HepG2 (cell line): ENCODE measurements at regions not wholly inside any gene's neighbourhood (a gene's known extent, or its start where the extent isn't known, plus 50 kb on each side); places are given as distances from the start of the nearest gene placed in this dataset.

Experiments
- ATAC-seq: fragments of 200-7000 bp; cut with Tn5 transposase; 3 replicates; pipeline ENCODE4 v1.9.1; 2020; ENCODE audit warnings: mild to moderate bottlenecking, moderate library complexity
- BruUV-seq: library from RNA; stranded (reverse); fragments of 400-500 nt; replicated peaks from 2 replicates; lab custom pipeline; 2021; lab: Mats Ljungman, UMichigan
- CTCF ChIA-PET: fragments of 300-600 bp; formaldehyde crosslinking; extraction: SDS; loops from one replicate; lab custom pipeline; 2021; ENCODE audit warnings: low total read pairs, inconsistent platforms, low intra/inter-chr PET ratio; lab: Yijun Ruan, JAX
- POLR2A ChIA-PET: fragments of 350-600 bp; sonication (Branson Sonifier 250); formaldehyde crosslinking; loops from one replicate; lab custom pipeline; 2020; ENCODE audit warnings: antibody characterized with exemption, inconsistent platforms; lab: Yijun Ruan, JAX
- DNase-seq: peaks from one replicate; pipeline ENCODE4 v3.0.0-alpha.2; 2015; ENCODE audit warnings: low spot score
- FAIRE-seq: peaks from 3 replicates; lab custom pipeline; 2011; peaks lifted over from hg19 to GRCh38; lab: Jason Lieb, UNC
- H2AFZ ChIP-seq: one replicate; pipeline ENCODE4 v1.6.1; 2011; ENCODE audit warnings: low read length, inconsistent platforms
- H3K27ac ChIP-seq: fragments of 300-600 bp; 3 replicates; pipeline ENCODE4 v1.8.0; 2011; ENCODE audit warnings: mixed run types, mild to moderate bottlenecking, mixed read lengths, low read length, inconsistent platforms; ENCODE audit not compliant: insufficient read depth; ENCODE audit errors: extremely low read length
- H3K27me3 ChIP-seq, 2 experiments: fragments of 200-600 bp in 1 of 2; 2 replicates in 1 of 2; 3 replicates in 1 of 2; pipeline versions ENCODE4 v1.6.0 to v1.8.0; 2011; ENCODE audit warnings: low read length in 2 of 2, mild to moderate bottlenecking in 2 of 2, moderate library complexity in 2 of 2, inconsistent platforms in 1 of 2; ENCODE audit not compliant: insufficient read depth in 2 of 2, control insufficient read depth in 1 of 2
- H3K36me3 ChIP-seq, 2 experiments: fragments of 200-600 bp in 1 of 2; replicated peaks in 1 of 2; 2 replicates in 1 of 2; 3 replicates in 1 of 2; pipeline versions ENCODE4 v1.5.1 to v1.8.0; 2011; ENCODE audit warnings: low read length in 2 of 2, inconsistent platforms in 1 of 2; ENCODE audit not compliant: insufficient read depth in 2 of 2, control insufficient read depth in 1 of 2
- H3K4me1 ChIP-seq: 2 replicates; pipeline ENCODE4 v1.5.1; 2012; ENCODE audit warnings: low read length, inconsistent platforms; ENCODE audit not compliant: insufficient read depth
- H3K4me2 ChIP-seq: 2 replicates; pipeline ENCODE4 v1.6.0; 2011; ENCODE audit warnings: low read depth, low read length, inconsistent platforms
- H3K4me3 ChIP-seq, 3 experiments: fragments of 200-600 bp in 1 of 3; sonication (generic), shearing (Covaris generic) in 1 of 3; replicated peaks in 1 of 3; 2 replicates each; pipeline ENCODE4 v1.5.1; 2011 to 2016; ENCODE audit warnings: low read length in 3 of 3, inconsistent platforms in 2 of 3, low read depth in 2 of 3, mild to moderate bottlenecking in 2 of 3, control low read depth in 1 of 3, mixed read lengths in 1 of 3; ENCODE audit not compliant: insufficient read depth in 1 of 3
- H3K79me2 ChIP-seq: one replicate; pipeline ENCODE4 v1.6.1; 2011; ENCODE audit warnings: low read length, inconsistent platforms; ENCODE audit not compliant: insufficient read depth
- H3K9ac ChIP-seq: 2 replicates; pipeline ENCODE4 v1.6.0; 2011; ENCODE audit warnings: mild to moderate bottlenecking, low read depth, low read length, inconsistent platforms; ENCODE audit not compliant: insufficient read depth
- H3K9me3 ChIP-seq: 2 replicates; pipeline ENCODE4 v1.5.1; 2012; ENCODE audit warnings: mild to moderate bottlenecking, low read length
- H4K20me1 ChIP-seq: 2 replicates; pipeline ENCODE4 v1.6.0; 2011; ENCODE audit warnings: inconsistent platforms, mild to moderate bottlenecking, low read length, moderate library complexity; ENCODE audit not compliant: insufficient read depth
- AKNA ChIP-seq: sonication (generic); formaldehyde crosslinking; IDR thresholded peaks from 2 replicates; pipeline ENCODE4 v1.4.0; 2020; ENCODE audit warnings: missing genetic modification reagents, borderline replicate concordance
- GTF3A ChIP-seq: sonication (generic); formaldehyde crosslinking; conservative IDR thresholded peaks from 2 replicates; pipeline ENCODE4 v1.4.0; 2020; ENCODE audit warnings: mild to moderate bottlenecking, missing genetic modification reagents
- MAFF ChIP-seq: IDR thresholded peaks from 2 replicates; pipeline ENCODE4 v1.6.1; 2011; ENCODE audit warnings: low read depth, low read length, improper control_type of control experiment
- MAFK ChIP-seq, 2 experiments: IDR thresholded peaks in 1 of 2; conservative IDR thresholded peaks in 1 of 2; 2 replicates each; pipeline ENCODE4 v1.6.1; 2011; ENCODE audit warnings: improper control_type of control experiment in 2 of 2, low read length in 2 of 2
- TOE1 ChIP-seq: sonication (generic); formaldehyde crosslinking; IDR thresholded peaks from 2 replicates; pipeline ENCODE4 v1.4.0; 2020; ENCODE audit warnings: mild to moderate bottlenecking, missing genetic modification reagents
- WGBS: methylation state at CpG from one replicate; pipeline ENCODE4 v1.1.6; 2017; ENCODE audit warnings: low lambda C conversion rate; 5-methylcytosine and 5-hydroxymethylcytosine counted together
- in situ Hi-C: cut with HindIII; loops from 2 replicates; pipeline ENCODE4 v1.10.0; 2017; ENCODE audit warnings: low pct_unique_long_range_greater_than_20kb; ENCODE audit not compliant: extremely low pct_ligation_motif_present
- intact Hi-C: fragments of 100-400 bp; cut with micrococcal nuclease; formaldehyde crosslinking; loops from one replicate; pipeline ENCODE4 v1.10.0; 2022; ENCODE audit not compliant: unreplicated experiment

- POLR2A ChIA-PET, result no interaction called here
- Histone ChIP-seq H3K36me3 (no peaks in the 10 kb centered on the region), H3K9ac (no peak overlapping the region), H3K9me3 (no peaks in the 10 kb centered on the region), H3K4me3 (no peak overlapping the region), H4K20me1 (no peaks in the 10 kb centered on the region), H3K4me2 (no peak overlapping the region), H3K27me3 (no peaks in the 10 kb centered on the region), H3K27ac (no peak overlapping the region), H2AFZ (no peak overlapping the region), H3K79me2 (no peaks in the 10 kb centered on the region), H3K4me1 (no peaks in the 10 kb centered on the region)
- CTCF ChIA-PET, result no interaction called here
- 61% methylated on average over 9 of the region's 9 CpGs for WGBS
- ATAC-seq (no peak), FAIRE-seq (no peak), DNase-seq (no peak)
- in situ Hi-C loops, result loop anchor here (25.0 kb wide), 1 partner anchor 682 kb away; no protein-coding TSS in a partner anchor
- no TSS peak for BruUV-seq
- no peak for TF ChIP-seq AKNA
- TF ChIP-seq GTF3A (CRISPR knock-in tag), result no peak
- peak; percentile 57 for TF ChIP-seq MAFF
- TF ChIP-seq MAFK (conservative IDR thresholded peaks at IDR 0.05 in 1 of 2, IDR thresholded peaks at IDR 0.05 in 1 of 2; ENCODE audit: low read length in 2 of 2), result peak; percentile 57 to 71
- no peak for TF ChIP-seq TOE1 (CRISPR knock-in tag)
- intact Hi-C loops, result loop anchor here (10.0 kb wide), 1 partner anchor 555 kb away; no protein-coding TSS in a partner anchor
Measured at GRCh38 chr5:5880077-5880763, 457.7 kb downstream of the ICE1 start.
